Parathyroid adenoma (tissue), 2 donors: ENCODE measurements at regions not wholly inside any gene's neighbourhood (a gene's known extent, or its start where the extent isn't known, plus 50 kb on each side); places are given as distances from the start of the nearest gene placed in this dataset.

Experiments used
- H2AFZ ChIP-seq: fragments of 300-600 bp; sonication (generic); one replicate; pipeline ENCODE4 v1.7.0; 2017; ENCODE audit warnings: antibody characterized with exemption, mild to moderate bottlenecking
- H3K27ac ChIP-seq: fragments of 300-600 bp; sonication (generic); one replicate; pipeline ENCODE4 v1.7.0; 2017
- H3K27me3 ChIP-seq: fragments of 300-600 bp; sonication (generic); one replicate; pipeline ENCODE4 v1.7.0; 2017; ENCODE audit warnings: low read length; ENCODE audit not compliant: control insufficient read depth, insufficient read depth
- H3K36me3 ChIP-seq: fragments of 300-600 bp; sonication (generic); one replicate; pipeline ENCODE4 v1.7.0; 2017; ENCODE audit warnings: low read length; ENCODE audit not compliant: control insufficient read depth, insufficient read depth
- H3K4me1 ChIP-seq: fragments of 300-600 bp; sonication (generic); one replicate; pipeline ENCODE4 v1.7.0; 2017; ENCODE audit warnings: control low read depth
- H3K4me2 ChIP-seq: fragments of 300-600 bp; sonication (generic); one replicate; pipeline ENCODE4 v1.7.0; 2017; ENCODE audit warnings: low read length
- H3K4me3 ChIP-seq: fragments of 300-600 bp; sonication (generic); one replicate; pipeline ENCODE4 v1.7.0; 2017; ENCODE audit warnings: low read depth, low read length
- H3K79me2 ChIP-seq: fragments of 300-600 bp; sonication (generic); one replicate; pipeline ENCODE4 v1.7.0; 2017; ENCODE audit warnings: control low read depth
- H3K9ac ChIP-seq: fragments of 300-600 bp; sonication (generic); one replicate; pipeline ENCODE4 v1.7.0; 2017; ENCODE audit warnings: mild to moderate bottlenecking
- H3K9me3 ChIP-seq: fragments of 300-600 bp; sonication (generic); one replicate; pipeline ENCODE4 v1.7.0; 2017; ENCODE audit warnings: low read length; ENCODE audit not compliant: control insufficient read depth
- CTCF ChIP-seq: fragments of 300-600 bp; sonication (generic); IDR thresholded peaks from one replicate; pipeline ENCODE4 v1.7.0; 2017; ENCODE audit warnings: antibody characterized with exemption, mild to moderate bottlenecking
- donor health status: primary hyperparathyroidism.

GRCh38 chr5:6900247-6901227 is 187.3 kb downstream of the TENT4A start:
- Histone ChIP-seq H3K27ac (no peak overlapping the region), H3K4me2 (no peak overlapping the region), H3K27me3 (no peaks in the 10 kb centered on the region), H3K36me3 (no peaks in the 10 kb centered on the region), H3K9ac (no peak overlapping the region), H3K79me2 (no peaks in the 10 kb centered on the region), H2AFZ (no peak overlapping the region), H3K4me3 (no peak overlapping the region), H3K4me1 (no peaks in the 10 kb centered on the region), H3K9me3 (no peaks in the 10 kb centered on the region)
- no peak for TF ChIP-seq CTCF

- Histone ChIP-seq H3K9me3 (no peaks in the 10 kb centered on the region), H3K27me3 (no peaks in the 10 kb centered on the region), H3K4me3 (no peak overlapping the region), H3K79me2 (no peaks in the 10 kb centered on the region), H3K27ac (no peak overlapping the region), H3K36me3 (no peaks in the 10 kb centered on the region), H3K4me2 (no peak overlapping the region), H3K4me1 (no peaks in the 10 kb centered on the region), H2AFZ (no peak overlapping the region), H3K9ac (no peak overlapping the region)
- no peak for TF ChIP-seq CTCF
These were observed 188.9 kb downstream of the TENT4A start for GRCh38 chr5:6902094-6902493.

DNA sequence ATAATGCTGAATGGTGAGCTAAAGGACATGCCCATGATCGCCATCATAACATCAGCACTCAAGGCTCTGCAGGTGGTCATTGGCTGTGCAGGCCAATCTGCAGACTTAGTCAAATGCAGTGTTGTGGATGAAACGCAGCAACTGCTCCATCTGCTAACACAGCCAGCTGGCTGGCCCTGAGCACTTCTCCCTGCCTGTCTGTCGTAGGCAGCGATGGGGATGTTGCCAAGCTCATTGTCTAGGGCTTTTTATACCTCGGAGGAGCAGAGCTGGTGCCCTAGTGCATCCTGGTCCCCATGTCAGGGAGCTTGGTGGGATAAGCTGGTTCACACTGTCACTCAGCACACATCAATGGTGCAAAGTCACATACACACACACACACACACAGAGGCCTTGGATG is 189.4 kb downstream of the TENT4A start:
- no peak overlapping the region for H3K9ac ChIP-seq
- no peaks in the 10 kb centered on the region for H3K9me3 ChIP-seq
- TF ChIP-seq CTCF, result no peak
- no peak overlapping the region for H3K4me2 ChIP-seq
- no peaks in the 10 kb centered on the region for H3K36me3 ChIP-seq
- no peaks in the 10 kb centered on the region for H3K4me1 ChIP-seq
- H2AFZ ChIP-seq, result no peak overlapping the region
- H3K4me3 ChIP-seq, result no peak overlapping the region
- H3K27ac ChIP-seq, result no peak overlapping the region
- H3K79me2 ChIP-seq, result no peaks in the 10 kb centered on the region
- H3K27me3 ChIP-seq, result no peaks in the 10 kb centered on the region

DNA sequence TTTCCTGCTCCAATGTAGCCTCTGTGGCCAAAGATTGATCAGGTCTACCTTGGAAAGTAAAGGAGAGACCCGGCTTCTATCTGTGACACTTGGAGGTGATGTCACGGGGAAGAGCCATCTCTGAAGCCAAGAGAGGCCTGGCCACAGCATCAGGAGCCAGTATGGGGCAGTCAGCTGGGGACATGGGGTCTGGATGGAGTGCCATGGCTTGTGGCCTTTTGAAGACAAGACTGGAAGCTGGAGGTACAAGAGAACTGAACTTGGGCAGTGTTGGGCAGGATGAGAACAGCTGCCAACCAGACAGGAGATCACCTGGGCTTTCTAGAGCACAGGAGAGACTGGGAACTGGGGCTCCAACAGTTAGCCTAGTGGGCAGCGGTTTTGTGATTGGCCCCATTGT is 190.7 kb downstream of the TENT4A start:
- Histone ChIP-seq H3K9ac (no peak overlapping the region), H3K4me3 (no peak overlapping the region), H3K4me2 (no peak overlapping the region), H3K79me2 (no peaks in the 10 kb centered on the region), H3K9me3 (no peaks in the 10 kb centered on the region), H2AFZ (no peak overlapping the region), H3K27me3 (no peaks in the 10 kb centered on the region), H3K4me1 (no peaks in the 10 kb centered on the region), H3K27ac (no peak overlapping the region), H3K36me3 (no peaks in the 10 kb centered on the region)
- TF ChIP-seq CTCF, result no peak

- TF ChIP-seq CTCF, result no peak
- no peaks in the 10 kb centered on the region for H3K27me3 ChIP-seq
- H3K79me2 ChIP-seq, result no peaks in the 10 kb centered on the region
- no peak overlapping the region for H3K4me3 ChIP-seq
- H3K9me3 ChIP-seq, result no peaks in the 10 kb centered on the region
- no peak overlapping the region for H2AFZ ChIP-seq
- H3K27ac ChIP-seq, result no peak overlapping the region
- no peaks in the 10 kb centered on the region for H3K4me1 ChIP-seq
- no peaks in the 10 kb centered on the region for H3K36me3 ChIP-seq
- no peak overlapping the region for H3K4me2 ChIP-seq
- no peak overlapping the region for H3K9ac ChIP-seq
These were observed 191.6 kb downstream of the TENT4A start for GRCh38 chr5:6904860-6905259.
